ENCODE measurements at regions not wholly inside any gene's neighbourhood (a gene's known extent, or its start where the extent isn't known, plus 50 kb on each side); places are given as distances from the start of the nearest gene placed in this dataset.

- ATAC-seq, result no peak
- Histone ChIP-seq H3K27me3 (ENCODE audit: insufficient read depth) (no peaks in the 10 kb centered on the region), H3F3A (replicated peaks; ENCODE audit: low read depth) (no peaks in the 10 kb centered on the region), H3K9me2 (ENCODE audit: insufficient read depth) (no peaks in the 10 kb centered on the region), H3K79me2 (replicated peaks; ENCODE audit: insufficient read depth) (no peaks in the 10 kb centered on the region), H3K4me3 (no peak overlapping the region), H2AFZ (no peak overlapping the region), H3K4me1 (ENCODE audit: insufficient read depth) (peaks cover 17% of the 10 kb centered on the region; the same call in 1 of the 2 replicates), H3K36me3 (ENCODE audit: insufficient read depth) (no peaks in the 10 kb centered on the region), H3K4me2 (no peak overlapping the region), H3K27ac (ENCODE audit: low read depth) (no peak overlapping the region), H4K20me1 (replicated peaks; ENCODE audit: insufficient read depth) (no peaks in the 10 kb centered on the region)
- no peaks in the 10 kb centered on the region; the same call in 1 of the 3 replicates for H3K9me3 Mint-ChIP-seq
- H3K36me3 Mint-ChIP-seq (ENCODE audit: low read depth), result peaks cover 13% of the 10 kb centered on the region
- no peak overlapping the region for H3K27ac Mint-ChIP-seq
- H3K4me1 Mint-ChIP-seq, result peaks cover 25% of the 10 kb centered on the region
- no peak for DNase-seq (ENCODE audit: low spot score)
- no peak overlapping the region for H3K4me3 Mint-ChIP-seq
- H3K27me3 Mint-ChIP-seq (ENCODE audit: insufficient read depth, low read depth, poor library complexity), result peaks cover 4% of the 10 kb centered on the region
- TF ChIP-seq, protein P1, sequence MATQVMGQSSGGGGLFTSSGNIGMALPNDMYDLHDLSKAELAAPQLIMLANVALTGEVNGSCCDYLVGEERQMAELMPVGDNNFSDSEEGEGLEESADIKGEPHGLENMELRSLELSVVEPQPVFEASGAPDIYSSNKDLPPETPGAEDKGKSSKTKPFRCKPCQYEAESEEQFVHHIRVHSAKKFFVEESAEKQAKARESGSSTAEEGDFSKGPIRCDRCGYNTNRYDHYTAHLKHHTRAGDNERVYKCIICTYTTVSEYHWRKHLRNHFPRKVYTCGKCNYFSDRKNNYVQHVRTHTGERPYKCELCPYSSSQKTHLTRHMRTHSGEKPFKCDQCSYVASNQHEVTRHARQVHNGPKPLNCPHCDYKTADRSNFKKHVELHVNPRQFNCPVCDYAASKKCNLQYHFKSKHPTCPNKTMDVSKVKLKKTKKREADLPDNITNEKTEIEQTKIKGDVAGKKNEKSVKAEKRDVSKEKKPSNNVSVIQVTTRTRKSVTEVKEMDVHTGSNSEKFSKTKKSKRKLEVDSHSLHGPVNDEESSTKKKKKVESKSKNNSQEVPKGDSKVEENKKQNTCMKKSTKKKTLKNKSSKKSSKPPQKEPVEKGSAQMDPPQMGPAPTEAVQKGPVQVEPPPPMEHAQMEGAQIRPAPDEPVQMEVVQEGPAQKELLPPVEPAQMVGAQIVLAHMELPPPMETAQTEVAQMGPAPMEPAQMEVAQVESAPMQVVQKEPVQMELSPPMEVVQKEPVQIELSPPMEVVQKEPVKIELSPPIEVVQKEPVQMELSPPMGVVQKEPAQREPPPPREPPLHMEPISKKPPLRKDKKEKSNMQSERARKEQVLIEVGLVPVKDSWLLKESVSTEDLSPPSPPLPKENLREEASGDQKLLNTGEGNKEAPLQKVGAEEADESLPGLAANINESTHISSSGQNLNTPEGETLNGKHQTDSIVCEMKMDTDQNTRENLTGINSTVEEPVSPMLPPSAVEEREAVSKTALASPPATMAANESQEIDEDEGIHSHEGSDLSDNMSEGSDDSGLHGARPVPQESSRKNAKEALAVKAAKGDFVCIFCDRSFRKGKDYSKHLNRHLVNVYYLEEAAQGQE (IDR thresholded peaks at IDR 0.05; ENCODE audit: unreplicated experiment), result no peak
- no peak for TF ChIP-seq CREB1 (CRISPR knock-in tag; IDR thresholded peaks at IDR 0.05; ENCODE audit: low read depth)
- no peak for TF ChIP-seq EZH2phosphoT487 (IDR thresholded peaks at IDR 0.05; ENCODE audit: unreplicated experiment)
- TF ChIP-seq, protein P2, sequence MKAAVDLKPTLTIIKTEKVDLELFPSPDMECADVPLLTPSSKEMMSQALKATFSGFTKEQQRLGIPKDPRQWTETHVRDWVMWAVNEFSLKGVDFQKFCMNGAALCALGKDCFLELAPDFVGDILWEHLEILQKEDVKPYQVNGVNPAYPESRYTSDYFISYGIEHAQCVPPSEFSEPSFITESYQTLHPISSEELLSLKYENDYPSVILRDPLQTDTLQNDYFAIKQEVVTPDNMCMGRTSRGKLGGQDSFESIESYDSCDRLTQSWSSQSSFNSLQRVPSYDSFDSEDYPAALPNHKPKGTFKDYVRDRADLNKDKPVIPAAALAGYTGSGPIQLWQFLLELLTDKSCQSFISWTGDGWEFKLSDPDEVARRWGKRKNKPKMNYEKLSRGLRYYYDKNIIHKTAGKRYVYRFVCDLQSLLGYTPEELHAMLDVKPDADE (IDR thresholded peaks at IDR 0.05), result no peak
- TF ChIP-seq CTCF (conservative IDR thresholded peaks at IDR 0.05; ENCODE audit: low read depth in 2 of 2), result no peak
- no peak for TF ChIP-seq STAT1 (IDR thresholded peaks at IDR 0.05; ENCODE audit: unreplicated experiment)
- no peak for TF ChIP-seq ZNF331 (CRISPR knock-in tag; IDR thresholded peaks at IDR 0.05; ENCODE audit: low read depth)
- TF ChIP-seq POLR2AphosphoS5 (IDR thresholded peaks at IDR 0.05; ENCODE audit: low read depth), result no peak
Observed at GRCh38 chr4:137611998-137612700, 79.9 kb upstream of the PCDH18 start.

DNA sequence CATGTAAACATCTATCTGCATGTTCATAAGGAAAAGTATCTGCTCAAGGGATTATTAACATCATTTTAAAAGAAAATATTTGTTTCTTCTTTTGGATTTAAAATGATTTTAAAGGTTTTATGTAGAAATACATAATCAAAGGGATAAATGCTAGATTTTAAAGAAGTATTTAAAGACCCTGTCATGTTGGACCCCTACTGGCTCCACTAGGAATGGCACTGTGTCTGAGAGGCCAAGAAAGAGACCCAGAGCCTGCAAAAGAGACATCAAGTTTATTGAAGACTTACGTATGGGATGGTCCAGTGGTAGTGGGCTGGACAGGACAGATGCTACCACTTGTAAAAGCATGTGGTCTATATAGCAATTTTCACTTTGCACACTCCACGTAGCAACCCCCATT is 78.7 kb upstream of the PCDH18 start:
- DNase-seq (ENCODE audit: low spot score) (peak; percentile 64), ATAC-seq (peak; percentile 69)
- Mint-ChIP-seq H3K9me3 (no peaks in the 10 kb centered on the region; the same call in 1 of the 3 replicates), H3K4me1 (peaks cover 28% of the 10 kb centered on the region), H3K27me3 (ENCODE audit: insufficient read depth, low read depth, poor library complexity) (peaks cover 4% of the 10 kb centered on the region), H3K4me3 (no peak overlapping the region), H3K36me3 (ENCODE audit: low read depth) (peaks cover 13% of the 10 kb centered on the region), H3K27ac (no peak overlapping the region)
- H3K9me2 ChIP-seq (ENCODE audit: insufficient read depth), result no peaks in the 10 kb centered on the region
- H3F3A ChIP-seq (replicated peaks; ENCODE audit: low read depth), result no peaks in the 10 kb centered on the region
- H3K27me3 ChIP-seq (ENCODE audit: insufficient read depth), result no peaks in the 10 kb centered on the region
- H3K4me2 ChIP-seq, result no peak overlapping the region
- H3K4me3 ChIP-seq, result no peak overlapping the region
- H3K79me2 ChIP-seq (replicated peaks; ENCODE audit: insufficient read depth), result no peaks in the 10 kb centered on the region
- peaks cover 19% of the 10 kb centered on the region; the same call in 1 of the 2 replicates for H3K4me1 ChIP-seq (ENCODE audit: insufficient read depth)
- H3K36me3 ChIP-seq (ENCODE audit: insufficient read depth), result no peaks in the 10 kb centered on the region
- H2AFZ ChIP-seq, result no peak overlapping the region
- peak; percentile 54 to 80 for TF ChIP-seq CTCF (conservative IDR thresholded peaks at IDR 0.05; ENCODE audit: low read depth in 2 of 2)
- TF ChIP-seq, protein P1 (IDR thresholded peaks at IDR 0.05; ENCODE audit: unreplicated experiment), result no peak
- no peak overlapping the region for H3K27ac ChIP-seq (ENCODE audit: low read depth)
- H4K20me1 ChIP-seq (replicated peaks; ENCODE audit: insufficient read depth), result no peaks in the 10 kb centered on the region
